ENCODE measurements at regions not wholly inside any gene's neighbourhood (a gene's known extent, or its start where the extent isn't known, plus 50 kb on each side); places are given as distances from the start of the nearest gene placed in this dataset.

DNA sequence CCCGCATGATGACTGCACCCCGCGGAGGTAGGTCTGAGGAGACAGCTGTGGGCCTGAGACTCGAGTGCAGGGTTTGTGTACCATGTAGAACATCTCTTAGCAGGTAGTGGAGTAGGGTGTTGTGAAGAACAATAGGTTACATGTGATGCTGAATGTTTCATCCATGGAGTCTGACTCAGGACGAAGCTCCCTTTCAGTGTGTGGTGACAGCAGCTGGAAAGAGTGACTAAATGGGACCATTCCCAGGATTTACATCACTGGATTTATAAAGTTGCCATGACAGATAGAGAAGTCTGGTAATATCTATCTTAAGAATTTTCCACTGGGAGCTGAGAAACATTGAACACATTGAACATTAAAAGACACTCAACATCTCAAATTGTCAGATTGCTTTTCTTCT lies 259.6 kb upstream of the RGS6 start:
- peak; percentile 41 for DNase-seq (ENCODE audit: low spot score)

DNA sequence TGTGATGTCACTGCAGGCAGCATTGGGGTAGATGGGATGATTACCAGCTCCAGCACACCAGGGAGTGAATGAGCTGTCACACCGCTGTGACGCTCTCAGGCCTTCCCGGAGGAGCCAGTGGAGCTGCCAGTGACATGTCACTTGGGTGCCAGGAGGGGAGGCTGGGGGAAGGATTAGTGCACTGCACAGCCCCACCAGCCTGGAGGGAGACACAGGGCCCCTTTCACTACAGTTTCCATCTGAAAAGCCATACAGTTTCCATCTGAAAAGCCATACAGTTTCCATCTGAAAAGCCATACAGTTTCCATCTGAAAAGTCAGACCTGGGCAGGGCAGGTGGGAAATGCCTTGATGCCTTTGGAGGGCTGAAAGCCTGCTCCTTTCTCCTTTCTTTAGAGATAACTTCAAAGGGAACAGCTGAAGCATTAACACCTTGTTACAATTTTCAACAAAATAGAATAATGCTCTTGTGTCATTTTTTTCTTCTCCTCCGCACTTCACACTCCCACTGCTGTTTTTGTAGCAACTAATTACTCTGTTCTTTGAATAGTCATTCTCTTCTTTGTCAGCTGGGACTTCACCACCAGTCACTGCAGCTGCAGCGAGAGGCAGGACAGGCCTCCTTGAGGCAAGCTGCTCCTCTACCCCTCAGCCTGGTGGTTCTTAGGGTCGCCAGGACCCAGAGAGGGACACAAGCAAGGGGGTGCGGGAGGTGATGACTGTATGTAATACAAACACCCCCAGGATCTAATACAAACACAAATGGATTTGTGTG lies 256.9 kb upstream of the RGS6 start:
- DNase-seq (ENCODE audit: low spot score), result no peak

DNA sequence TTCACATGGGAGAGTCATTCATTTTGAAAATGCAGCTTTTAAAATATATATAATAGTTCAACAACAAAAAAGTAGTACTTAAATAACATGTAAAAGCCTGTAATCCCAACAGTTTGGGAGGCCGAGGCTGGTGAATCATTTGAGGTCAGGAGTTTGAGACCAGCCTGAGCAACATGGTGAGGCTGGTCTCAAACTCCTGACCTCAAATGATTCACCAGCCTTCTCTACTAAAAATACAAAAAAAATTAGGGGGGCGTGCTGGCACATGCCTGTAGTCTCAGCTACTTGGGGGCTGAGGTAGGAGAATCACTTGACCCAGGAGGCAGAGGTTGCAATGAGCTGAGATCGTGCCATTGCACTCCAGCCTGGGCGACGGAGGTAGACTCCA lies 256.3 kb upstream of the RGS6 start:
- no peak for DNase-seq (ENCODE audit: low spot score)

DNA sequence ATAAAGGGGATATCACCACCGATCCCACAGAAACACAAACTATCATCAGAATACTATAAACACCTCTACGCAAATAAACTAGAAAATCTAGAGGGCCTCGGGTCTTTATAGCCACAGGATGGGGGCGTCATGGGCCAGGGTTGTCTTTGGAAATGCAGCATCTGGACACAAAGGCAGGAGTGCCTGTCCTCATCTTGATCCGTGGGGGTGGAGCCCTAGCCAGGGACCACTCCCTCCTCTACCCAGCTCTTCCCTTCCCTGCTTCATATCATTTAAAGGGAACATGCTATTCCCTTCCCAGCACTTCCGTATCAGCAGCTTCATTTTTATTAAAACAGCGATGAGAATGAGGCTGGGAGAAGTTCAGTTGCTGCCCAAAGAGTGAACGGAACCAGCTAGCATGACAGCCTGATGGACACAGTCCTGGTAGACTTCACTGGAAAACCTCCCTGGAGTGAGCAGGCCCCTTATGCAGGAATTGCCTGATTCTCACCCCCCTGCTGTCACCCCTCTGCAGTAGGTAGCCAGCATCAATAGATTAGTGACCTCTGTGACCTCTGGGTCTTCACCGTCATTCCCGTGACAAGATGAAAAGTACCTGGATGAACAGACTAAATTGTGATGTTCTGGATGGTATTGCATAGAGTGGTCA lies 251.4 kb upstream of the RGS6 start:
- DNase-seq (ENCODE audit: low spot score), result no peak

DNA sequence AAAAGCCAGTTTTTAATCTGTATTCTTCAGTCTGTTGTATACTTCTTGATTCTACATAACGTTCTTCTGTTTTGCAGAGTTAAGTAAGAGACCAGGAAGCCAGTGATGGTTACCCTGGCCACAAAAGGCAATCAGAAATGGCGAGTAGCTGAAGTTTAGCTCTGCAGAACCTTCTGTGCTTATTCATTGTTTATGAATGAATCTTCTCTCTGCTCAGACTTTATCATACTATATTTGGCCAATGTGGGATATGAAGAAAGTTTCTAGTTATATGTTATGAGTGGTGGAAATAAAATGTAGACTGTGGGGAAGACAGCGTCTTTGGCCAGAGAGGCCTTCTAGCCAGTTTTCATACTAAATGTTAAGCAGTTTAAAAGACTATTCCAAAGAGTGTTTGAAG lies 249.9 kb upstream of the RGS6 start:
- no peak for DNase-seq (ENCODE audit: low spot score)

DNA sequence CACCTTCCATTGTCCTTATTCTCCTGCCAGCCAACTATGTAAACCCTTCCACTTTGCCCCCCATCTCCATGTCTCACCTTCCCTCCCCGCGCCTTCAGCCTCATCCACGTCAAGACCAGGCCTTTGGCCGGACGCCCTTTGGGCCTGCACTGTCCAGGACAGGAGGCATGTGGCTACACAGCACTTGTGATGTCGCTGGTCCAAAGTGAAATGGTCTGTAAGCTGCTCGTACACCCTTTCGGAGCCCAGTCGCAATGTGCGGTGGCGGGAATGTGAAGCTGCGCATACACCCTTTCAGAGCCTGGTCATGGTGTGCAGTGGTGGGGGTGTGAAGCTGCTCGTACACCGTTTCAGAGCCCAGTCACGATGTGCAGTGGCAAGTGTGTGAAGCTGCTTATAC lies 247.9 kb upstream of the RGS6 start:
- DNase-seq (ENCODE audit: low spot score), result no peak

DNA sequence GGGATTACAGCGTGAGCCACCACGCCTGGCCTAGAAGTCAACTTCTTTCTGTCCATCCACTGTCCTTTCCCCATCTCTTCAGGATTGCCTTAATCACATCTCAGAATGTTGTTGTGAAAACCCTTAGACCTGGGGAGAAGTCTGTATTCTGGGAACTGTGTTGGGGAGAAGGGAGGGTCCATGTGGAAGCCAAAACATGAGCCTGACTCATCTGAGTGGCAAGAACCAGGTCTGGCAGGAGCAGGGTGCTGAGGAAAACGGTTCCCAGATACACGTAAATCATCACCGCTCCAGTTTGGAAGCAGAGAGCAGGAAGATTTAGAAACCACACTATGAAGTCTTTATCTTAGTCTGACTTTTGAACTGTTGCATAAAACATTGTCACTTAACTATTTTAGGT lies 245.6 kb upstream of the RGS6 start:
- DNase-seq (ENCODE audit: low spot score), result no peak

DNA sequence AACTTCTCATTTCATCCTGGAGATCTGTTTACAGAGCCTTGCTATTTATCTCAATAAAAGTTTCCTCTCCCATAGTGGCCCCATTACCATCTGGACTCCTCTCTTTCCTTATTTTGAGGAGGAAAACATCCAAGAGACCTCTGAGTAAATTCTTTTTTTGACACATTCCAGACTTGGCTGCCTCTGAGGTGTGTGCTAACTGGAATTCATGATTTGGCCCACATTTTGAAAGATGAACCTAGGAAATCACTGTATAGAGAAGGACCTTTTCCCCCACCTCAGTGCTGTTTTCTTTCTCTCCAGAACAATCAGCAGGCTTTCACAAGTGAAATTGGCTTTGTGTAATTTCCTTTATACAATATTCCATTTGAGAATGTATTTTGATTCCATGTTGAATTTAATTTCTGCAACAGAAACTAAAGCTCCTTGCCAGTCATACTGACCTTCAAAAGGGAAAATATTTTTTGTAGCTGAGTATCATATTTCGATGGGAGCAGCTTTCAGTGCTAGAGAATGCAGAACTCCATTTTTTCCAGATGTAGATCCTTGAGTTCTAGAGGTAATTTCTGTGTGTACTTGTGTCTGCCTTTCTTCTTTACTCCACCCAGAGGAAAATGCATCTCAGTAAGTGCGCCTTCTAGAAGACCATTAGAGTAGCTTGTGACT lies 244.9 kb upstream of the RGS6 start:
- DNase-seq (ENCODE audit: low spot score), result no peak

DNA sequence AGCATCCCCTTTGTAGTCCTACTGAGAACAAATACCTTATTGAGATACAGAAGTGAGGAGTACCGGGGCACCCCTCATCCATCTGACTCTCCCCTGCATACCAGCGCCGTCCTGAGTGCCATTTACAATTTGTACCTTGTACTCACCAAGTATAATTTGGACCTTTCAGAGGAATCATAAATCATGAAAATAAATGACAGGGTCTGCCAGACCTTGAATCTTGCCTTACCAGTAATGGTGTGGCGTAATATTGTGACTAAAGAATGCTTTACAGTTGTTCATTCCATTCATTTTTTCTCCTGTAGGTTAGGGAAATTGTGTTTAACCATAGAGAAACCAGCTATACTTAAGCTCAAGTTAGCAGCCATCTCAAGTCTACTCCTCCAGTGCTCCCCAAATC lies 243.7 kb upstream of the RGS6 start:
- DNase-seq (ENCODE audit: low spot score), result no peak

DNA sequence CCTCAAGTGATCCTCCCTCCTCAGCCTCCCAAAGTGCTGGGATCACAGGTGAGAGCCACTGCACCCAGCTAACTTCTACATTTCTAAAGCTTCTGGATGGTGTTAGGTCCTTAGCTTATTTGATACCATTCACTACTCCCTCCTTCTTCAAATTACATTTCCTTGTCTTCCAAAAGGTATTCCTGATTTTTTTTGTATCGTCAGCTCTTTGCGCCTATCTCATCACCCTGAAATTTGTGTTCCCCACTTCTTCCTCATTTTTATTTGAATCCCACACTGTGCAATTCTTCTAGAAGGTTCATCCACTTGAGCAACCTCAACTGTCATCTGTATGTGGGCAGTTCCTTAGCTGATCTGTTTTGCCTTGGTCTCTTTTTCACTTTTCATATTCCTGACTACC lies 241.8 kb upstream of the RGS6 start:
- no peak for DNase-seq (ENCODE audit: low spot score)

DNA sequence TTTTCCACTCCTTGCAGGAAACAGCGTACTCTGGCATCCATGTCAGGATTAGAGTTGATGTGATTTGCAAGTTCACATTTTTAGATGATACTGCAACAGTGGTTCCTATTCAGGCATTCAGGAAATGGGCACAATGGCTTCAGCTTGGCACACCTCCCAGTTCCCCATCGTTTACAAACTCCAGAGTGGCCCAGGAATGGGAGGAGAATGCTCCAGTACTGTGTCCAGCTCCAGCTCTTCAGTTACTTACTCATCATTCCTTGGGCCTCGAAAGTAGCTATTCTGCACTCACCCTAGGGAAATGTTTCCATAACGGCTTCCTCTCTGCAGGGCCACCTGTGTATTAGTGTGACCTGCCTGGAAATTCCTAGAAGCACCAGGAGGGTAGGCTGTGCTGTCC lies 239.7 kb upstream of the RGS6 start:
- no peak for DNase-seq (ENCODE audit: low spot score)

DNA sequence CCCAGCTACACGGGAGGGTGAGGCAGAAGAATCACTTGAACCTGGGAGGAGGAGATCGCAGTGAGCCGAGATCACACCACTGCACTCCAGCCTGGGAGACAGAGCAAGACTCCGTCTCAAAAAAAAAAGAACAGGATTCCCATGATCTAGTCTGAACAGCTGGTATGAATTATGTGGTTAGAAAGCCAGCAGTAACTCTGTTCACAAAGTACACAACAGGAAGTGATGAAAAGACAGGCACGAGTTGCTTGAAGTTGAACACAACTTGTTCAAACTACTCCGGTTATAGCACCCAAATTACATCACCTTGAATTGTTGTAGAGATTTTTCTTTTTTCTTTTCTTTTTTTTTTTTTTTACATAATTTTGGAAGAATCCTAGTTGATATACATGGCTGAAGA lies 238.8 kb upstream of the RGS6 start:
- DNase-seq (ENCODE audit: low spot score), result no peak

DNA sequence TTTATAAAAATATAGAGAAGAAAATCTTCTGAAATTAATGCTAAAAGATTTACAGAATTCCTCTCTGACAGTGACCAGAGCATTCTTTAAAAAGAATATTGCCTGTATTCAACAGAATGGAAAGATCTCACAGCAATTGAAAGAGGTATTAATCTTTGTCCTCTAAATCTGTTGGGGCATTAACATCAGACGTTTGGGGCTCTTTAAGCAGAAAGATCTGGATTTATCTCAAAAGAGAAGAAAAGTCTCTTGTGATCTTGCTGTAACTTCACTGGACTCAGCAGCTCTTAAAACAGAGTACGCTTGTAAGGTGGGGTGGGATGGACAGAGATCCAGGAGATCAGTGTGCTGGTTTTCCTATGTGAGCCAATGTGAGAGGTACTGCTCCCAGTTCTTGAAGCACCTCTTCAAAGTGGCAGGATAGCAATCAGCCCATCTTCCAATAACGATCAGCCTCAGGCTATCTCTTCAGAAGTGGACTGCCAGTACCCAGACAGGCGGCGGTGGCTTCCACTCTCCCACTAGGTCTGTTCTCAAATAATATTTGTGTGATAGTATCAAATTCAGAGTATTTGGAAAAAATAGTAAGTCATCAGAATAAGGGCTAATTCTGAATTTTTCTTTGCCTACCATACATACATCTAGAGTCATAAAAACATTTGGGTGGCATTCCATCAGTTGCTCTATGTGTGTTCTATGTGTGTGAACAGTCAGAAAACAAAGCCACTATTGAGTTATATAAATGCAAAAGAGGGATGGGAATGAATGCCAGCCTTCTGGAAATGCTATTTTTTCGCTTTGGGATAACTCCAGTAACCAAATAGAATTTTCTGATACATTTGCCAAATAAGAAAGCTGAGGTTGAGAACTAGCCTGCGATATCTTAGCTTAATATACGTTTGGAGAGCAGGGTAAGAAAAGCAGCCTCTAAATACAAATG lies 237.4 kb upstream of the RGS6 start:
- no peak for DNase-seq (ENCODE audit: low spot score)

DNA sequence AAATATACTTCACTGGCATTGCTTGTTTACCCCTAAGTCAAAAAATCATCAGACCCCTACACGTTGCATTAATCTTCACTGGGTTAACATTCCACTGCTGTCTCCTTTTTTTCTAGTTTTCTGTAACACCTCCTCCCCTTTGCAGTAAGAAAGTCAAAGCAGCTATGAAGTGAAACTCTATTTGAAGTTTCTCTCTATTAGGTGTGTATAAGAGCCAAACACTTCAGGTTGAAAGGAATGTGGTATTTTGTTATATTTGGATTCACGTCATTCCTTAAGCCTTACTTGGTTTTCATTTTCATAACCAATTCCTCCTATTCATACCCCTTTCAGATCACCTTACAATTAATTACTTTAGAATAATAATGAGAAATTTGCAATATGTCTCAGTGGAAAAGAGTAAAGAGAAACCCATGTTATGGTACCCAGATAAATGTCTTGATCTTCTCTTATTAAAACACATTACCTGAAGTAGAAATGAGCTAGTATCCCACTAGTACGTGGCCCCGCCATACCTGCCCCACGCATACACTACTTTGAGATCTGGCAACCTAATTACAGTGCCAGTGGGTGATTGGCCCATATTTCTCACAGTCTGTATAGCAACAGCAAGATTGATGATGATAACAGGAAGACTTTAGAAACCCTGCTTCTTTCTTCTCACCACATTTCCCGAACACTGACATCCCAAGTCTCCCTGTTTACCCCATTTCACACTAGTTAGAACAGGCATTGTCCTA lies 236.4 kb upstream of the RGS6 start:
- DNase-seq (ENCODE audit: low spot score), result no peak

DNA sequence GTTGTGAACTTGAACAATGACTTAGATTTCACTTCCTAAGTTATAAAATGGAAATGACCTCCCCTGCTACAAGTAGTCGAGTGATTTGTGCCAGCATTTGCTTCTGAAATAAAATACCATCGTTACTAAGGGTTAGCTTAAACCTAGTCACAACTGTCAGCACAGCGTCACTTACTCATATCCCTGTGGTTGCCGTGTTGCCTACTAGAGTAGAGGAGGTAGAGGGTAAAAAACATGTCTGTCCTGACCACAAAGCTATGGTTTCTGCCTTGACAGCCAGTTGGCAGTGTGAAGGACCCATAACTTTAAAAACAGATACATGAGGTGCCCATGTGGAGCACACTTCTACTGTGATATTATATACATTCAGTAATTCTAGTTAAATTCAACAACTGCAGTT lies 234.2 kb upstream of the RGS6 start:
- DNase-seq (ENCODE audit: low spot score), result no peak

DNA sequence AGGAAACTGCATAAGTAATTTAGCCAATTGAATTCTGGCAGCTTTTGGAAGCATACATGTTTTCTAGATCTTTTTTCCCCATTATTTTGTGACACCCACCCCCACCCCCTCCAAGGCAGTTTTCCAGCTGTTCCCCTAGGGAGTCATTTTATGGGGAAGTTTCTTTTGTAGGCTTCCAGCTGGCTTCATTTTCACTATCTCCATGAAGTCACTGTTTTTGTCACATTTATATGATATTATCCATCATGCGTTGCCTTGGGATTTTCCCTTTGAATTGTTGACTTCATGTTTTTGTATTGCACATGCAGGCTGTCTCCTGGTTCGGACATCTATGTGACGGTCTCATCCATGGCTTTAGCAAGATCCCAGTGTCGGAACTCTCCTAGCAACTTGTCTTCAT lies 233.6 kb upstream of the RGS6 start:
- DNase-seq (ENCODE audit: low spot score), result no peak

DNA sequence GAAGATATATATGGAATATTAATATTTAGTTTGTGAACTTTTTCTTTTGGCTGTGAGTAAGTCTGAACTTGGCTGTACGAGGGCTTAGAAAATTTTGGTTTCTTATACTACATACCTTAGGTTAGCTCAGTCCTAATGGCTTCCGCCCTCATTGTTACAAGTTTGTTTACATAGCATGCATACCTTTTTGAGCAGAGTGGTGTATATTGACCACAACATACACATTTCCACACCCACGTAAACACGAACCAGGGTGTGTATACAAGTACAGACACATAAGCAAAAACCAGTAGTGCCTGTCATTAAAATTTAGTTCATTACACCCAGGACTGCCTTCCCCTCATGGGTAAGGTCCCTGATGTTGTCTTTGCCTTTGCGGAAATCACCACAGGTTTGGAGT lies 230.2 kb upstream of the RGS6 start:
- DNase-seq (ENCODE audit: low spot score), result no peak

DNA sequence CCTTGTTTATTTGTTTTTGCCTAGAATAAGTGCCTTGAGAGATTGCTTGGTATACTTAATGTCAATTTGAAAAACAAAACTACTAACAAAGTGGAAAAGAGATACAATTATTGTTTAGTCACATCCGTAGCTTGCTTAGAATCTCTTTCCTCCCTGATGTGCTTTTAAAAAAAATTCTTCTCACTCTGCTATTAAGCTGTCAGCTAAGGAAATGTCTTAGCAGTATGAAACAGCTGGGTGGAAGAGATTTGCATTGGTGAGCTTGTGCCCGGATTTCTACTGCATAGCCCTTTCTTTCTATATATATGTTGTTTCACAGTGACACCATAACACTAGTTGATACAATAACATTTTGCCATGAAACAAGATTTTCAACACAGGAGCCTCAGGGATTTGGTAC lies 229.4 kb upstream of the RGS6 start:
- DNase-seq (ENCODE audit: low spot score), result no peak

DNA sequence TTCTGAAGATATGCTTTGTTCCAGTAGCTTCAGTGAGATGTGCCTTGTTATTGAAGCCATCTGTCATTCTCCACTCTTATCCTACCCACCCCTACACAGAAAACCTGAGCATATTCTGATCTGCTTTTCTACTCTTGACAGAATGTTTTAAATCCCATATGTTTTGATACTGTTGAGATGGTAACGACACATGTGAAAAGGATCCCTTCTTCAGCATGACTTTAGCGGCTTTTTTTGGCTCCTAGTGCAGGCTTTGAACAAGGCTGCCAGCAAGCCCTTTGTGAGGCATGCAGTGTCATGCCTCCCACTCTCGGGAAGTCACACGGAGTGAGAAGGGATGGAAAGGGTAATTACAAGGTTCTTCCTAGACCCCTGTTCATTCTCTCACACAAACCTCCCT lies 228.8 kb upstream of the RGS6 start:
- no peak for DNase-seq (ENCODE audit: low spot score)

DNA sequence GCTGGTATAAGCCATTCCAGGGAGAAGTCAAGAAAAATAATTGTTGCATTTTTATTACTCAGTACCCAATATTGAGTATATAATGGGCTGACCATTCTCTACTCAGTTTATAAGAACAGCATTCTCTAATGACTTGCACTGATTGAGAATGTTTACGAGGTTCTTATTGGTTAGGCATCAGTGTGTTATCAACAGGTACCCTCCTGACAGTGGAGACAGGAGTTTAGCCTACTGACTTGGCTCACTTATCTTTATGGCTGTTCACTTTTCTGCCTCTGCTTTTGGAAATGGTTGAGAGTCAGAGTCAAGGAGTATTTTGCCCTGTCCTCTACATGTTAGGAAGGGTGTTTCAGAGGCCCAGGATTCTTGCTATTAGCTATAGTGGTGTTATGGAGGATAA lies 228.0 kb upstream of the RGS6 start:
- DNase-seq (ENCODE audit: low spot score), result no peak

DNA sequence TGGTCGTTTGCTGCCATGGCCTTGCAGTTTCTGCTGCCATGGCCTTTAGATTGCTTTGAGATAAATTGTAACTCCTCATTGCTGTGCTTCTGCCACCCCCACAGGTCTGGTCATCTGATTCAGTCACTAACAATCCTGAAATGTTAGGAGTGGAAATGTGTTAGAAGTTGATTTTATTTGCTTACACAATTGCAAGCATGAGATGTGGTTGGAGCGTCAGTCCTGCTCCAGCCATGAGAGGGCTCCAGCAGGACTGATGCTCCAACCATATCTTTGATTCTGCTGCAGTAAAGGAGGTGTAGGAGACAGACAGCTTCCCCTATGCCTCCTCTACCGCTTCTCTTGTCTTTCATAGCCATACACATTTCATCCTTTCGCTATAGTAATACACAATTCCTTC lies 226.8 kb upstream of the RGS6 start:
- no peak for DNase-seq (ENCODE audit: low spot score)

DNA sequence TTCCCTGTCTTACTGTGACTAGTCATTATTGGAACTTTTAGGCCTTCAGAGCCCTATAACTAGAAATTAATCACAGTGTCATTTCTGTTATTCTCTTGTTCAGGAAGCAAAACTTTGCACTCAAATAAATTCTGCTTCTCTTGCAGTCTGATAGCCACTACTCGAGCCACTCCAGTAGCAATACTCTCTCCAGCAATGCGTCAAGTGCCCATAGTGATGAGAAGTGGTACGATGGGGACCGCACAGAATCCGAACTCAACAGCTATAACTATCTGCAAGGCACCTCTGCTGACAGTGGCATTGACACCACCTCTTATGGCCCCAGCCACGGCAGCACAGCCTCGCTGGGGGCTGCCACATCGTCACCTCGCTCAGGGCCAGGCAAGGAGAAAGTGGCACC lies 223.2 kb upstream of the RGS6 start:
- DNase-seq (ENCODE audit: low spot score), result no peak

All from RKO (cell line).